ENCODE measurements at regions not wholly inside any gene's neighbourhood (a gene's known extent, or its start where the extent isn't known, plus 50 kb on each side); places are given as distances from the start of the nearest gene placed in this dataset.

GRCh38 chr18:44536046-44536445 lies 144.6 kb upstream of the SETBP1 start:
- DNase-seq, result peak; percentile 79 to 92 (median 81)

GRCh38 chr18:44536619-44537018 lies 144.1 kb upstream of the SETBP1 start:
- no peak for DNase-seq

- peak in 1 of 3 donors; percentile 78 for DNase-seq
Measured at GRCh38 chr18:44537526-44537925, 143.2 kb upstream of the SETBP1 start.

- peak in 2 of 3 donors; percentile 35 to 74 for DNase-seq
Measured at GRCh38 chr18:44539926-44540325, 140.8 kb upstream of the SETBP1 start.

- no peak for DNase-seq
Measured at GRCh38 chr18:44541159-44541558, 139.5 kb upstream of the SETBP1 start.

- no peak for DNase-seq
Measured at GRCh38 chr18:44541781-44542180, 138.9 kb upstream of the SETBP1 start.

GRCh38 chr18:44543387-44543786 lies 137.3 kb upstream of the SETBP1 start:
- no peak for DNase-seq

GRCh38 chr18:44545359-44545985 lies 135.2 kb upstream of the SETBP1 start:
- no peak for DNase-seq

- no peak for DNase-seq
Measured at GRCh38 chr18:44546954-44547353, 133.7 kb upstream of the SETBP1 start.

- DNase-seq, result peak in 1 of 3 donors; percentile 58
Measured at GRCh38 chr18:44548291-44549221, 132.1 kb upstream of the SETBP1 start.

- DNase-seq, result peak in 1 of 3 donors; percentile 40
Measured at GRCh38 chr18:44552706-44553105, 128.0 kb upstream of the SETBP1 start.

GRCh38 chr18:44556296-44556695 lies 124.4 kb upstream of the SETBP1 start:
- no peak for DNase-seq

- peak; percentile 52 to 83 (median 59) for DNase-seq
Measured at GRCh38 chr18:44557616-44558151, 123.0 kb upstream of the SETBP1 start.

GRCh38 chr18:44558767-44559166 lies 121.9 kb upstream of the SETBP1 start:
- peak in 1 of 3 donors; percentile 52 for DNase-seq

- DNase-seq, result no peak
Measured at GRCh38 chr18:44562986-44563385, 117.7 kb upstream of the SETBP1 start.

- DNase-seq, result no peak
Measured at GRCh38 chr18:44564922-44565321, 115.8 kb upstream of the SETBP1 start.

GRCh38 chr18:44568342-44568741 lies 112.3 kb upstream of the SETBP1 start:
- DNase-seq, result no peak

- DNase-seq, result no peak
Measured at GRCh38 chr18:44568986-44569385, 111.7 kb upstream of the SETBP1 start.

- DNase-seq, result no peak
Measured at GRCh38 chr18:44569391-44570055, 111.2 kb upstream of the SETBP1 start.

- DNase-seq, result no peak
Measured at GRCh38 chr18:44579028-44579702, 101.5 kb upstream of the SETBP1 start.

- DNase-seq, result no peak
Measured at GRCh38 chr18:44579745-44580144, 100.9 kb upstream of the SETBP1 start.

GRCh38 chr18:44580159-44580558 lies 100.5 kb upstream of the SETBP1 start:
- DNase-seq, result no peak
